ENCODE measurements at regions not wholly inside any gene's neighbourhood (a gene's known extent, or its start where the extent isn't known, plus 50 kb on each side); places are given as distances from the start of the nearest gene placed in this dataset.

DNA sequence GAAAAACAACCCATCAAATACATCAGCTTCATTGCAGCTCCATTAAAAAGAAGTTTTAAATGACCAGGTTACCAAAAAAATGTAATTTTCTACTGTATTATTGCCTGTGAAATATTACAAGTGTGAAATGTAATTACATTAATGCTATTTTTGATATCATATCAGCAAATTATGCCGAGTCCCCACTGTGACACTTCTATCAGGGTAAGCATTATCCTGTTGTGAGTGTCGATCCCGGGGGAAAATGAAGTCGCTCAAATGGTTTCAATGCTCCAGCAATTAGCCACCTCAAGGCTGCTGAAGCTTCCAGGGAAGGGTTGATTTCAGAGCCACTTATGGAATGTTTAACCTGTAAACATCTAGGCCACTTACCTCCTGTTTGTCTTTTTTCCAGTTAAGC is 70.4 kb downstream of the RCN1 start:
- H3K27me3 ChIP-seq (ENCODE audit: insufficient read depth, poor library complexity, severe bottlenecking) = no peaks in the 10 kb centered on the region

DNA sequence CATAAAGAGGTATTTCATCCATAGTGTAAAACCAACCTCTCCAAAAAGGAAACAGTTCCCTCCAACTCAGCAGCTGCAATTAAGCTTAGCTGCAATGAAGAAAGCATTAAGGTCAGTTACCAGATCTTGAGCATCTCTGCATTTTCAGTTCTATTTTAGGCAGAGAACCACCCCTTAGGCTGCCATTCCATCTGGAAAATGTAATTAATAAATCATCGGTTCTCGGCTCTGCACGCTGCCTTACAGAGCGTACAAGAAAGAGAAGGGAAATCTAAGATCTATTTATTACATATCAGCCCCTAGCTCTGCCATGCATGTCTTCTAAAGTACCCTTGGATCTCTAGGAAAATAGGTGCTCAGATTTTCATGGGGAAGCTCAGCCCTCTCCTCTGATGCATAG is 71.5 kb downstream of the RCN1 start:
- no peak overlapping the region for H3K4me3 ChIP-seq (replicated peaks; ENCODE audit: insufficient read depth, low read length)
- no peak for DNase-seq (ENCODE audit: low read depth in 1 of 2, low spot score in 1 of 2)
- TF ChIP-seq GABPA (IDR thresholded peaks at IDR 0.05; ENCODE audit: low read depth) (no peak), SPI1 (IDR thresholded peaks at IDR 0.05; ENCODE audit: borderline replicate concordance, low read depth) (no peak), POLR2AphosphoS5 (IDR thresholded peaks at IDR 0.05; ENCODE audit: low read depth) (no peak)
- TF ChIP-seq, protein P1, sequence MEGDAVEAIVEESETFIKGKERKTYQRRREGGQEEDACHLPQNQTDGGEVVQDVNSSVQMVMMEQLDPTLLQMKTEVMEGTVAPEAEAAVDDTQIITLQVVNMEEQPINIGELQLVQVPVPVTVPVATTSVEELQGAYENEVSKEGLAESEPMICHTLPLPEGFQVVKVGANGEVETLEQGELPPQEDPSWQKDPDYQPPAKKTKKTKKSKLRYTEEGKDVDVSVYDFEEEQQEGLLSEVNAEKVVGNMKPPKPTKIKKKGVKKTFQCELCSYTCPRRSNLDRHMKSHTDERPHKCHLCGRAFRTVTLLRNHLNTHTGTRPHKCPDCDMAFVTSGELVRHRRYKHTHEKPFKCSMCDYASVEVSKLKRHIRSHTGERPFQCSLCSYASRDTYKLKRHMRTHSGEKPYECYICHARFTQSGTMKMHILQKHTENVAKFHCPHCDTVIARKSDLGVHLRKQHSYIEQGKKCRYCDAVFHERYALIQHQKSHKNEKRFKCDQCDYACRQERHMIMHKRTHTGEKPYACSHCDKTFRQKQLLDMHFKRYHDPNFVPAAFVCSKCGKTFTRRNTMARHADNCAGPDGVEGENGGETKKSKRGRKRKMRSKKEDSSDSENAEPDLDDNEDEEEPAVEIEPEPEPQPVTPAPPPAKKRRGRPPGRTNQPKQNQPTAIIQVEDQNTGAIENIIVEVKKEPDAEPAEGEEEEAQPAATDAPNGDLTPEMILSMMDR (IDR thresholded peaks at IDR 0.05; ENCODE audit: insufficient read depth, low read length) = no peak
- TF ChIP-seq, protein P2, sequence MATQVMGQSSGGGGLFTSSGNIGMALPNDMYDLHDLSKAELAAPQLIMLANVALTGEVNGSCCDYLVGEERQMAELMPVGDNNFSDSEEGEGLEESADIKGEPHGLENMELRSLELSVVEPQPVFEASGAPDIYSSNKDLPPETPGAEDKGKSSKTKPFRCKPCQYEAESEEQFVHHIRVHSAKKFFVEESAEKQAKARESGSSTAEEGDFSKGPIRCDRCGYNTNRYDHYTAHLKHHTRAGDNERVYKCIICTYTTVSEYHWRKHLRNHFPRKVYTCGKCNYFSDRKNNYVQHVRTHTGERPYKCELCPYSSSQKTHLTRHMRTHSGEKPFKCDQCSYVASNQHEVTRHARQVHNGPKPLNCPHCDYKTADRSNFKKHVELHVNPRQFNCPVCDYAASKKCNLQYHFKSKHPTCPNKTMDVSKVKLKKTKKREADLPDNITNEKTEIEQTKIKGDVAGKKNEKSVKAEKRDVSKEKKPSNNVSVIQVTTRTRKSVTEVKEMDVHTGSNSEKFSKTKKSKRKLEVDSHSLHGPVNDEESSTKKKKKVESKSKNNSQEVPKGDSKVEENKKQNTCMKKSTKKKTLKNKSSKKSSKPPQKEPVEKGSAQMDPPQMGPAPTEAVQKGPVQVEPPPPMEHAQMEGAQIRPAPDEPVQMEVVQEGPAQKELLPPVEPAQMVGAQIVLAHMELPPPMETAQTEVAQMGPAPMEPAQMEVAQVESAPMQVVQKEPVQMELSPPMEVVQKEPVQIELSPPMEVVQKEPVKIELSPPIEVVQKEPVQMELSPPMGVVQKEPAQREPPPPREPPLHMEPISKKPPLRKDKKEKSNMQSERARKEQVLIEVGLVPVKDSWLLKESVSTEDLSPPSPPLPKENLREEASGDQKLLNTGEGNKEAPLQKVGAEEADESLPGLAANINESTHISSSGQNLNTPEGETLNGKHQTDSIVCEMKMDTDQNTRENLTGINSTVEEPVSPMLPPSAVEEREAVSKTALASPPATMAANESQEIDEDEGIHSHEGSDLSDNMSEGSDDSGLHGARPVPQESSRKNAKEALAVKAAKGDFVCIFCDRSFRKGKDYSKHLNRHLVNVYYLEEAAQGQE (IDR thresholded peaks at IDR 0.05; ENCODE audit: insufficient replicate concordance, low read depth) = no peak
- H3K27ac ChIP-seq (replicated peaks) = no peak overlapping the region
- H3K27me3 ChIP-seq (ENCODE audit: insufficient read depth, poor library complexity, severe bottlenecking) = no peaks in the 10 kb centered on the region

More for the DNA sequence above, 70.4 kb downstream of the RCN1 start:
- Histone ChIP-seq H3K4me3 (replicated peaks; ENCODE audit: insufficient read depth, low read length) (no peak overlapping the region), H3K27ac (replicated peaks) (no peak overlapping the region)
- DNase-seq (ENCODE audit: low read depth in 1 of 2, low spot score in 1 of 2) = no peak
- TF ChIP-seq, protein P2 (IDR thresholded peaks at IDR 0.05; ENCODE audit: insufficient replicate concordance, low read depth) = no peak
- TF ChIP-seq GABPA (IDR thresholded peaks at IDR 0.05; ENCODE audit: low read depth) (no peak), POLR2AphosphoS5 (IDR thresholded peaks at IDR 0.05; ENCODE audit: low read depth) (no peak), SPI1 (IDR thresholded peaks at IDR 0.05; ENCODE audit: borderline replicate concordance, low read depth) (no peak)
- TF ChIP-seq, protein P1 (IDR thresholded peaks at IDR 0.05; ENCODE audit: insufficient read depth, low read length) = no peak

DNA sequence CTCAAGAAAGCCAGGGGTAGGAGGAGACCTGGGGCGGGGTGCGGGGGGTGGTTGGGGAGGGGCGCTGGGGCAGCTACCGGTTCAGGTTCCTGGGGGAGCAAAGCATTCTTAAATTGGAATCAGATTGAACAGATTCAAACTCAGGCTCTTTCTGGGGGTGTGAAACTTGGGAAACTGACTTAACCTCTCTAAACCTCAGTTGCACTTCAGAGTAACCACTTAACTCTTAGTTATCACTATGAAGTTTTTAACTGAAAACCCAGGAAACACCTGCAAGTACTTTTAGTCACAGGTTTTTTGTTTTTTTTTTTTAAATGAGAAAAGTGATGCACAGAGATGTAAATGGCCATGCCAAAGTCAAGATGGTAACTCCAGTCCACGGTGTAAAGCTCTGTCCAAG is 72.0 kb downstream of the RCN1 start:
- no peak for TF ChIP-seq GABPA (IDR thresholded peaks at IDR 0.05; ENCODE audit: low read depth)
- no peak for TF ChIP-seq SPI1 (IDR thresholded peaks at IDR 0.05; ENCODE audit: borderline replicate concordance, low read depth)
- TF ChIP-seq POLR2AphosphoS5 (IDR thresholded peaks at IDR 0.05; ENCODE audit: low read depth) = no peak
- TF ChIP-seq, protein P2 (IDR thresholded peaks at IDR 0.05; ENCODE audit: insufficient replicate concordance, low read depth) = no peak
- TF ChIP-seq, protein P1 (IDR thresholded peaks at IDR 0.05; ENCODE audit: insufficient read depth, low read length) = no peak
- Histone ChIP-seq H3K4me3 (replicated peaks; ENCODE audit: insufficient read depth, low read length) (no peak overlapping the region), H3K27ac (replicated peaks) (no peak overlapping the region), H3K27me3 (ENCODE audit: insufficient read depth, poor library complexity, severe bottlenecking) (no peaks in the 10 kb centered on the region)
- no peak for DNase-seq (ENCODE audit: low read depth in 1 of 2, low spot score in 1 of 2)
